Stimulated activated CD4-positive, alpha-beta T cell treated with anti-CD3 and anti-CD28 coated beads, TNF-alpha, amount 100 ng/mL, for 24 hours (primary cell): ENCODE measurements at regions not wholly inside any gene's neighbourhood (a gene's known extent, or its start where the extent isn't known, plus 50 kb on each side); places are given as distances from the start of the nearest gene placed in this dataset.

Source experiments
- DNase-seq, 3 experiments: peaks; one replicate each; pipeline ENCODE4 v3.0.0-alpha.2; 2020; ENCODE audit warnings: low read depth in 3 of 3

DNA sequence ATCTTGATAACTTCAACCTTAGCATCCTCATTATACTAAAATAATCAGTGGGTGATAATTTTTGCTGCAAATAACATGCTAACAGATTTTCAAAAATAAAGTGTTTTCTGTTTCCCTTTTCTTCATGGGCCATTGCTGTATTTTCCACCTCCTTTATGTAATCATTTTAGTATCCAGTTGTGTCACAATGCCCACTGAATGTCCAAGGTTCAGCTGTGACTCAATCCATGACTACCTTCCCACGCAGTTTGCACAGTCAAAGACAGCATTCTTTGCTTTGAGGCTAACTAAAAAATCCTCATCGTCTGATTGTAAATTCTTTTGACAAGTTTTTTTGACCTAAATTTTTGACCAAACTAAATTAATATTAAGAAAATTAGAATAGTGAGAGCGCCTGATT lies 474.1 kb downstream of the FLRT2 start:
- DNase-seq: no peak

DNA sequence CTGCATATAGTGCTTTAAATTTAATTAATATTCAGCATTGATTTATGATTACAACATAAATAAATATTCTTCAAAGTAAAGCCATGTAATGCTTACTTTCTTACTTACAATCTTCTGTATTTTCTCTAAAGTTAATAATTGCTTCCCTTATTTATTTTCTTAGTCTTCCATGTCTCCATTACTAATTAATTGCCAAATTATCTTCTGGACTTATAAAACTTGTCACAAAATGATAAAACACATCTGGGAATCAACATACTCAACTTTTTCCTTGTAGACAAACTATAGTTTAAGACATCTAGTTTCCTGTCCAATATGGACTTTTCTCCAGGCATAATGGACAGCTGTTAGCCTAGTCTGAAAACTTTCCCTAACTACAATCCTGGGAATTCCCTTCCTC lies 466.6 kb downstream of the FLRT2 start:
- no peak for DNase-seq

DNA sequence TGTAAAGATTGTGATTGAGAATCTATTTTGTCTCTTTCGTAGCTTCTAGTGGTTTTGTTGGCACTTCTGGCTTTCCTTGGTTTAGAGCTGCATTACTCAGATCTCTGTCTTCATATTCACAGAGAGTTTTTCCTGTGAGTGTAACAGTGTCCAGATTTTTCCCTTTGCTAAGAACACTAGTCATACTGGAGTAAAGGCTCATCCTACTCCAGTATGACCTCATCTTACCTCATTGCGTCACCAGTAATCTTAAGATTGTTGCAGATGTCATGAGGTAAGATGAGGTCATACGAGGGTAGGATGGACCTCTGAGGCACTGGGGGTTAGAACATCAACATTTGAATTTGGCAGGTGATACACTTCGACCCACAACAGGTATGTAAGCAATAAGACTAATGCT lies 461.2 kb downstream of the FLRT2 start:
- no peak for DNase-seq

DNA sequence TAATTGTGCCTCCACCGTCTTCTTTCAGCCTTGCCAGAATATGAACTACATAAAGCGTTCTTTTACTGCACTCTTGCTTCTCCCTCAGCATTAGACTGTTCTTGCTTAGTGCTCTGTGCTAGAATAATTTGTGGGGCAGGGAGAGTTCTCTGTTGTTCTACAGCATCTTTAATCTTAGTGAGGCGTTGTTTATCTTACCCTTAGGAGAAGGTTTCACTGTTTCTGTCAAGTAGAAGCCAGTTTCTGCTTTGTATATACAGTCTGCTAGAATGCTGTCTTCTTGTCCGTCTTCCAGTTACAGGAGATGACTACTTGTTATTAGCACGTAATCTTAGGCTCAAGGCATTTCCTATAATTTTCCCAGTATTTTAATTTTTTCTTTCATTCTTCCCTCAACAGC lies 458.0 kb downstream of the FLRT2 start:
- DNase-seq: no peak

DNA sequence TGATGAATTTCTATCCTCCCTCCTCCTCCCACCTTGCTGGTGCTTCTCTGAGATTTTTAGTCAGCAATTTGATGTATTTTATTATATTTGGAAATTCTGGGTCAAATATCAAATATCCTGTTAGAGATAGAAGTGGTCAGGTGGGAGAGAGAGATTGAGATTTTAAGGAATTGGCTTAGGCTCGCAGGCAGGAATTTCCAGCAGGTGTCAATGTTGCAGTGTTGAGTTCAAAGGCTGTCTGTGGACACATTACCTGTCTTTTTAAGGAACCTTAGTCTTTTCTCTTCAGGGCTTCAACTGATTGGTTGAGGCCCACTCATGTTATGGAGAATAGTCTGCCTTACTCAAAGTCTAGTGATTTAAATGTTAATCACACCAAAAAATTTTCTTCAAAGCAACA lies 457.3 kb downstream of the FLRT2 start:
- no peak for DNase-seq

DNA sequence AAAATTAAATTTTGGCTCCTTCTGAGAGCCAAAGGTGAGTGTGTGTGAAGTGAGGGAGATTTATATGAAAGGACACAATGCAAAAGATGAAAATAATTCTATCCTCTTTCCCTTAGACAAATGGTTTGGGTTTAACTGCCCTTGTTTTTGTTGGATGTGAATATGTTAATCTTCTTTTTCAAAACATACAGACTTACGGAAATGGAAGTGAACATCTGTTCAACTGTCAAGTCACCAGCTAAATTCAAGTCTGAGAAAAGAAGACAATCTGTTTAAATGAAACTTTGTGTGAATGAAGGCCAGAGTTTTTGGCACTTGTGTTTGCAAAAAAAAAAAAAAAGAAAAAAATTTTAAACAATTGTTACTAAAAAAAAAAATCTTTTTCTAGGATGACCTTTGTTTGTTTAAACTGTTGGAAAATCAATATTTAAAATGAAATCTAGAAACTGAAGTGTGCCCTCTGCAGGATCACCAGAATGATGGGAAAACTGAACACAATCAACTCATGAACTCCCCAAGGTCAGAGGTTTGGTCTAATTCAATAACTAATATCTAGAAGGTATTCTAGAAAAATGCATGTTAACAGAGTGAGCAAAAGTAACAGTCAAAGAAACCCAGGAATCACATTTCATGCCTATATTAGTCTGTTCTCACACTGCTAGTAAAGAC lies 448.8 kb downstream of the FLRT2 start:
- DNase-seq: no peak

DNA sequence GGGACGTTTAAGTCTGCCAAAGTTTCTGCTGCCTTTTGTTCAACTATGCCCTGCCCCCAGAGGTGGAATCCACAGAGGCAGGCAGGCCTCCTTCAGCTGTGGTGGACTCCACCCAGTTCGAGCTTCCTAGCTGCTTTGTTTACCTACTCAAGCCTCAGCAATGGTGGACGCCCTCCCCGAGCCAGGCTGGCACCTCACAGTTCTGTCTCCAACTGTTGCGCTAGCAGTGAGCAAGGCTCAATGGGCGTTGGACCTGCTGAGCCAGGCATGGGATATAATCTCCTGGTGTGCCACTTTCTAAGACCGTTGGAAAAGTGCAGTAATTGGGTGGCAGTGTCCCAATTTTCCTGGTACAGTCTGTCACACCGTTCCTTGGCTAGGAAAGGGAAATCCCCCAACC lies 444.7 kb downstream of the FLRT2 start:
- DNase-seq: no peak

DNA sequence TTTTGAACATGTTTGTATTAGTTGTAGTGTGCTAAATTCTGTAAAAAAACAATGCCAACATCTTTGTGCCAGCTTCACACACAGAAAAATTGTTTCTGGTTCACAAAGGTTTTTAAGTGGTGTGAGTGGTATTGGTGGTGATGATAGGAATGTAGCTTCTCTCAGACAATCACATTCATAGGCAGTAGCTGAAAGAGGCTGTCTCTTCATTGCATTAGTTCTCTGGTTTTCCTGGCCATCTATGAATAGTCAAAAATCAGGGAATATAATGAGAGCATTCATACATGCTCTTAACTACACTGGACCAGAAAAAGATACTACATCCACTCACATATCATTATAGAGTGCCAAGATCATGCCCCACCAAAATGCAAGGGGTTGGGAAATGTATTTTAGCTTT lies 433.5 kb downstream of the FLRT2 start:
- DNase-seq: no peak

DNA sequence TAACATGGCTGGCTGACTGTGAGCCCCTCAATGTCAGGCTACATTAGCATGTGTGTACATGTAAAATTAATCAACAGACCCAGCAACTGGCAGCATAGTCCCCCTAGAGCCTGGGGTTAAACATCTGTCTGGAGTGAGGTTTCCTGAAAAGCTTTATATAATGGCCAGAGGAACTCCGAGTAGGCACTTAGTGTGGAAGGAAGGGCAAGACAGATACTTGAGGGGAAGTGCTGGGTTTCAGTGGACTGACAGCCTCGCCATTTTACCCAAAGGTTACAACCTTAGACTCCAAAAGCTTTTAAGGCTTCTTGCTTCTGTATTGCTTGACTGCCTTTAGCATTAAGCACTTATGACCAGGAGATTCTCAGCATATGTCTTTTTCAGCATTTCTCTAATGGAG lies 430.8 kb downstream of the FLRT2 start:
- no peak for DNase-seq

DNA sequence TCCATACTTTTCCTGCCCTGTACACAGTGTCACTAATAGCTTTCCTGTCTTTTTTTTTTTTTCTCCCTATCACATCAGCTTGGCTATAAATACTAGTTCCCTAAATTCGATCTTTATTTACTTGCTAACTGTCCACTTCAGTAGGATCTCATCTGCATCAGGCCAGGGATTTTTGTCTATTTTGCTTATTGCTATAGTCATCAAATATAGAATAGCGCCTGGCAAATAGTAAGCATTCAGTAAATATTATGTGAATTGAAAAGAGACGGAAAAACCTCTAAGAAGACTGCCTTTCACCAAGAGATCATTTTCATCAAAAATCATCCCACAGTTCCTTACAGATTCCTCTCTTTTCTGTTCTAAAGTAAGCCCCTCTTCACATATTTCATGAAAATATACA lies 429.1 kb downstream of the FLRT2 start:
- no peak for DNase-seq

DNA sequence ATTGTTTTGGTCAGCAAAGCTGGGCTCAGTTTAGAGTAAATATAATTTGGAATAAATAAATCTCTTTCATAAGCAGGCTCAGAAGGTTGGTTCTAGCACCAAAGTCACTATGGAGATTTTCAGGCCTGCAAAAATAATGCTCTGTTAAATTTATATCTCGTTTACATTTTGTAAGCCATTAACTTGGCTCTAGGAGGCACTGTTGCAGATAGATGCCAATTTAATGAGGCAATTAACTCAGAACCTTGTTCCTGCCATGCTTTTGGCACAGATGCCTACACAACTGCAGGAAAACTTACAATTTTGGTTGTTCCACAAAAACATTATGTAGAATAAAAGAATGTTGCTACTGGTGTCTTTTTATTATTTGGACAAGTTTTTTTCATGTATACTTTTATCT lies 428.1 kb downstream of the FLRT2 start:
- DNase-seq: no peak

DNA sequence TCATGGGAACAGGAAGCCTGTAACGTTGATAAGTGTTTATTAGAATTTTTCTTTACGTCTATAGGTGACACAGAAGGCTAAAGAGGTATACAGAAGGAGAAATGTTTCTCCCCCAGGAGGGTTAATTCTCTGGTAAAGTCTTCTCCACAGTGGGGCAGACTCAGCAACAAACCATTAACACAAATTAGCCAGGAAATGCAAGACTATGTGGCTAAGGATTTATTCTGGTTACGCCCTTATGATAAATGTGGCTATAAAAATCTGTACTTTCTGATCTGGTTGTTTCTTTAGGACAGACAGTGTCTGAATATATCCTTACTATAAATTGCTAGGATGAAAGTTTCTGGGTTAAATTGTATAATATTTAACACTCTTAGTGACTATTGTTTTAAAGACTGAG lies 423.3 kb downstream of the FLRT2 start:
- DNase-seq: no peak

DNA sequence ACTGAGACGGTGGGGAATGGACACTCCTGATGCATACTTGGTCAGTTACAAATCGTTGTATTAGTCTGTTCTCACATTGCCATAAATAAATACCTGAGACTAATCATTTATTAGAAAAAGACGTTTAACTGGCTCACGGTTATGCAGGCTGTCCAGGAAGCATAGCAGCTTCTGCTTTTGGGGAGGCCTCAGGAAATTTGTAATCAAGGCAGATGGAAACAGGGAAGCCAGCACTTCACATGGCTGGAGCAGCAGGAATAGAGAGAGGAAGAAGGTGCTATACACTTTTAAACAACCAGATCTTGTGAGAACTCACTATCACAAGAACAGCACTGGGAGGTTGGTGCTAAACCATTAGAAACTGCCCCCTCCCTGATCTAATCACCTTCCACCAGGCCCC lies 418.2 kb downstream of the FLRT2 start:
- DNase-seq: no peak

DNA sequence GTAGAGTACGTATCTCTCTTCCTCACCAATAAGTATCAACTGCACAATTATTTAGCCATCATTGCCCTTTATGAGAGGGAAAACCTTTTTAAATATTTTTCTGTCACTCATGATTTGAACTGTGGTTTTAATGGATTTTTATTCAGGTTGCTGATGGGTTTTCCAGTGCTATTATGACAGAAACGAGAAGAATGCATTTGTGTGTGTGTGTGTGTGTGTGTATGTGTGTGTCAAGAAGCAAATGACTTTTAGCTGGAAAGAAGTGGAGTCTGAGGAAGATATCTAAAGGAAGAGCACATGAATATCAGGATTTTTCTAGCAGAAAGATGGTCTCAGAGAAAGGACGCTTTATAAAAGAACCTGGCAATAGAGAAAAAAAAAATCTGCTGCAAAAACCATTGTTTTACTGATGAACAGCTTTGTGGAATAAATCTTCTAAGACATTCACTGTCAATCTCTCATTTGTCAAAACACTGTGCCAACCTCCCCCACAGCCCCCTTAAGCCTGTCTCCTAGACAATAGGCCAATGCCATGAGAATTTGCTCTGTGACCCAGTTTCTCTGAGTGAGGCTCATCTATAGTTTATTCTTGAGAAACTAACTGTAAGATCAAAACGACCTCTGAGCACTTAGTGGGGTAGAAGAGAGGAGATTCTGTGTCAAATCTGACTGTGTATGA lies 417.7 kb downstream of the FLRT2 start:
- no peak for DNase-seq

DNA sequence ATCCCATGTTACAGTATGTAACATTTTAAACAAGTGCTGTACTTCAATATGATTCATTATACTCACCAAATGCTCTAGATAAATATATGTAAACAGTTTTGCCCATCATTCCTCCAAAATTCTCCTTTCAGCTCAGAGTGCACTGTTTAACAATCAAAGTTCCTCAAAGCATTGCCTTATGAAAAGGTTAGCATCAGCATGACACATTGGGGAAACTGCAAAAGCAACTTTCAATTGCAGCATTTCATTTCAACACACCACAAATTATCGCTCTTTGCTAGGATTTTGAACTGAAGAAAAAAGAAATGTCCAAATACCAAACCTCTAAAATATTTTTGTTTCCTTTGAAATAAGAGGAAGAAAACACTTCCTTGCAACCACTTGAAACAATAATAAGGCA lies 413.2 kb downstream of the FLRT2 start:
- no peak for DNase-seq

DNA sequence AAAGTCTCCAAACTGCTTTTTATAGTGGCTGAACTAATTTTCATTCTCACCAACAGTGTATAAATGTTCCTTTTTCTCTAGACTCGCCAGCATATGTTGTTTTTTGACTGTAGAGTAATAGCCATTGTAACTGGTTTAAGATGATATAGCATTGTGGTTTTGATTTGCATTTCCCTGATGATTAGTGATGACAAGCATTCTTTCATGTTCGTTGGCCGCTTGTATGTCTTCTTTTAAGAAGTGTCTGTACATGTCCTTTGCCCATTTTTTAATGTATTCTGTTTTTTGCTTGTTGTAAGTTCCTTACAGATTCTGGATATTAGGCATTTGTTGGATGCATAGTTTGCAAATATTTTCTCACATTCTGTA lies 404.9 kb downstream of the FLRT2 start:
- DNase-seq: no peak

DNA sequence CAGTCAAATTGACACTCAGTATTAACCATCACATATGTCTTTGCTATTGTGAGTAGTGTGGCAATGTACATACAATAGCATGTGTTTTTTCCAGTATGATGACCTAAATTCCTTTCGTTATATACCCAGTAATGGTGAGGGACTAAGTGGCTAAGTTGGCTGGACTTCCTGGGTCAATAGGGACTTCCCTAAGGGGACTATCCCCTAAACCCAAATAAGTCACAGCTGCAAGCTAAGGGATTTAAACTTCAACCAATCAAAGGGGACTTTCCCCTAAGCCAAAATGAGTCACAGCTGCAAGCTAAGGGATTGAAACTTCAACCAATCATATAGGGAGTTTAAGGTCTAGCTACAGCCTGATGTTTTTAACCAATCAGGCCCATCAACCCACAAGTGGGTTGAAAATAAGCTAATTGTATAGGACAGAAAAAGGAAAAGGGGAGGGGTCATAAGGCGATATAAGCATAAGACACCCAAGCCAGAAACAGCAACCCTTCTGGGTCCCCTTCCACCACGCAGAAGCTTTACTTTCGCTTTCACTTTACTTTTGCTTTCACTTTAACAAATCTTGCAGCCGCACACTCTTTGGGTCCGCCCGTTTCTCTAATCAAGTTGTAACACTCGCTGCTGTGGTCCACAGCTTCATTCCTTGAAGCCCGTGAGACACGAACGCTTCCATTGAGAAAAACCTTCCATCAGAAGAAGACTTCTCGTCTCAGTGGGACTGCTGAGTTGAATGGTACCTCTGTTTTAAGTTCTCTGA lies 404.4 kb downstream of the FLRT2 start:
- DNase-seq: peak; percentile 11 to 28 (median 14)

DNA sequence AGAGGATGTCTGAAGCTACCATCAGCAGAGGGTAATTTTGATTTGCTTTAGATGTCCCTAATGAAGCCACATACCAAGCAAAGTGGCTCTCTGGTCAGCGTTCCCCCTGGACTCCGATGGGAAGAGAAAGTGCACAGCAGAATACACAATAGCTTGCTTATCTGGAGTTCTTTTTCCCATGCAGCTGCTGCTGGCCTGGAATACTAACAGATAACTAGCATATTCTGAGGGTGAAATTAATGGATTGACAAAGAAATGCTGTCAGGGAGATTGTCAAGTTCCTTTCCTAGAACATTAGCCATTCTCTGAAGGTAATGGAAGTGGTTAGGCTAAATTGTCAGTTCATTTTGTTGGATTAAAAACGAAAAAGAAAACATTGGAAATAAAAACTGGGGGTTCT lies 391.3 kb downstream of the FLRT2 start:
- DNase-seq: no peak

DNA sequence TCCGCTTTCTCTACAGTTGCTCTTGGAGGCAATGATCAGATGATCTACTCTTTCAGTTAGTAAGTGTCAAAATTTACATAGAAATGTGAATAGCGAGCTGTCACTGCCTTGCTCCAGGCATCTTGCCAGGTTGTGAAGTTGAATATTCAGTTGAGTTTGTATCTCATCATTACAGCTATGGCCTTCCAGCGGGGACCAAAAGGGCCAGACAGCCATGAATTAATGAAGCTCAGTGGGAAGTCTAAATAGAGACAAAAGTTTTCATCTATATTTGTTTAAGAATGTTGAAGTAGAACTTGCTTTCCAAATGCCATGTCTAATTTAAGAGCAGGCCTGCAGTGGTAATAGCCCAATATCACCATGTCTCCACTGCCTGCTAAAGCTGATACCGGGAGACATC lies 387.8 kb downstream of the FLRT2 start:
- DNase-seq: no peak

DNA sequence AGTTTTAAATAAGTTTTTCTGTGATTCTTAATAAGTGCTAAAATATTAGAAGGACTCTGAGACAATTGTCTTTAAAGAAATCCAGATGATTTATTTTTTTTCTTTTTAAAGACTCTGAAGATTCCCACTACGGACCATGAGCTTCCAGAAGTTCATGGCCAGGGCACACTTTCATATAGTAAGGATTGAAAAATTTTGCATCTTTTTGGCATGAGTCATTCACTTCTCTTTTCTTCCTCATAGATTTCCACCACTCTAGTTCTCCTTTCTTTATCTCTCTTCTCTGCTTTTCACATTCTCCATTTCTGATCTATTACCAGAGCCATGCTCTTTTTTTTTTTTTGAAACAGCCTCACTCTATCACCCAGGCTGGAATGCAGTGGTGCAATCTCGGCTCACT lies 385.8 kb downstream of the FLRT2 start:
- DNase-seq: no peak

DNA sequence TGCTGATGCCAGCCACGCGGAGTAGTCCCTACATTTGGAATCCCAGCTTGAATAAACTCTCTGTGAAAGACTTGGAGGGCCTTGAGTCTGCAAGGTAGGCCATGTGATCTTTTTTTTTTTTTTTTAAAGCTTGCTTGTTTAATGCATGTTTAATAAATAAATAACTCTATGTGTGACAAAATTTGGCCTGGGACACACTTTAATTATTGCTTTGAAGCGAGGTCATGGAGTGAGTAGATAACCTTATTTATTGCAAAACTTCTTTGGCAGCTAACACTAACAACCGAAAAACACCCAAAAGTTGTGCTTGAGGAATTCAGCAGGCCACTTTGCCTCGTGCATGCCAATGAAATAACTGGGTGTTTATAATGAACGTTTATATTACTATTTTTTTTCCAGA lies 382.2 kb downstream of the FLRT2 start:
- no peak for DNase-seq

DNA sequence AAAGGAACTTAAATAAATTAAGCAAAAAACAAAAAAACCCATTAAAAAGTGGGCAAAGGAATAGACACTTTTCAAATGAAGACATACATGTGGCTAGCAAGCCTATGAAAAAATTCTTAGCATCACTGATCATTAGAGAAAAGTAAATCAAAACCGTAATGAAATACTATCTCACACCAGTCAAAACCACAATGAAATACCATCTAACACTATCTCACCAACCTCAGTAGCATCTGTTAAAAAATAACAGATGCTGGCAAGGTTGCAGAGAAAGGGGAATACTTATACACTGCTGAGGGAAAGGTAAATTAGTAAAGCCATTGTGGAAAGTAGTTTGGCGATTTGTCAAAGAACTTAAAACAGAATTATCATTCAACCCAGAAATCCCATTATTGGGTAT lies 381.1 kb downstream of the FLRT2 start:
- no peak for DNase-seq

DNA sequence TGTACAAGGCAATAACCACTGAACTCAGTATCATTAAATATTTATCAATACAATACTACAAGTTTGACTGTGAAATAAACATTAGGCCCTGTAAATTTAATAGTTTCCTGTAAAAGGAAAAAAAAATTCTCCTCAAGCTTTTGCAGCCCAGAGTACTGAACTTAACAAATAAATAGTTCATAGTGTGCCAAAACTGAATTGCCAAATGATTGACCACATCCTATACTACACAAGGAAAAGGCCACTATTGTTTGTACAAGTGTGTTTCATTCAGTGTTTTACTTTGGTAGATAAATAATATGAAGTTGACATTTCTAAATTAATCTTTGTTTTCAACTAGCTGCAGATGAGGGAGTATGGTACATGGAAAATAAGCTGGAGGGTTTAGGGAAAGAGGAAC lies 379.6 kb downstream of the FLRT2 start:
- DNase-seq: no peak
